ENCODE measurements at regions not wholly inside any gene's neighbourhood (a gene's known extent, or its start where the extent isn't known, plus 50 kb on each side); places are given as distances from the start of the nearest gene placed in this dataset.
A peak's percentile ranks its signal among the peaks of the same experiment; 100 is the strongest.
"Not testable (repeated sequence)": the region's sequence is repeated elsewhere in the genome, so short reads cannot be mapped to it uniquely, and the experiment has no call there.

- Mint-ChIP-seq H3K9me3 (peaks cover 5 to 13% (median 9%) of the 10 kb centered on the region in 3 donors), H3K4me1 (no peaks in the 10 kb centered on the region), H3K36me3 (no peaks in the 10 kb centered on the region), H3K27ac (no peak overlapping the region), H3K4me3 (no peak overlapping the region), H3K27me3 (peaks cover 0 to 3% of the 10 kb centered on the region in 2 donors)
- ChIA-PET POLR2A (no interaction called here), CTCF (no interaction called here)
- H3K9me3 ChIP-seq = no peaks in the 10 kb centered on the region
- no peaks in the 10 kb centered on the region for H3K36me3 ChIP-seq (ENCODE audit: control insufficient read depth in 2 of 2, extremely low read depth in 1 of 2, insufficient read depth in 1 of 2, low read length in 1 of 2)
- H3K27me3 ChIP-seq (replicated peaks in 1 of 2; ENCODE audit: control insufficient read depth in 2 of 2, extremely low read depth in 1 of 2, insufficient read depth in 2 of 2, low read length in 1 of 2) = no peaks in the 10 kb centered on the region
- WGBS (ENCODE audit: insufficient coverage) = 97% methylated on average over 14 of the region's 36 CpGs
- ATAC-seq (replicated peaks in 1 of 4) = no peak
- H3K4me1 ChIP-seq (ENCODE audit: control insufficient read depth in 1 of 2, extremely low read depth in 1 of 2, insufficient read depth in 2 of 2, low read length in 2 of 2) = no peaks in the 10 kb centered on the region
- no peak for DNase-seq
- no peak overlapping the region for H3K27ac ChIP-seq (ENCODE audit: low read length)
- no peak overlapping the region for H3K4me3 ChIP-seq (ENCODE audit: control insufficient read depth in 1 of 2, extremely low read depth in 1 of 2, low read length in 1 of 2)
These were observed 605.4 kb upstream of the SLC35B3 start for GRCh38 chr6:9040718-9041117.

DNA sequence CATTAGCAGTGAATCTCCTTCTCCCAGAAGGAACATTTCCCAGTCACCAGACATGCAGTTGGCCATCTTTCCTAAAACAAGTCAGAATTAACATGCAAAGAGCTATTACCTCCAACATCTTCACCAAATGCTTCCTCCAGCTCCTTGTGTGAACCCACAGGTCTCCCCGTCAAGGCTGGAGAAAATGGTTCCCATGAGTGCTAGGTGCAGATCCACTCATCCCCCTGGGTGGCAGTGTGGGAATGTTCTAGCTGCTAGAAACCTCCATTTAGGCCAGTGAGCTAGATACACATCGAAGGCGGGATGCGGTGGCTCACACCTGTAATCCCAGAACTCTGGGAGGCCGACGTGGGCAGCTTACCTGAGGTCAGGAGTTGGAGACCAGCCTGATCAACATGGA is 603.9 kb upstream of the SLC35B3 start:
- Mint-ChIP-seq H3K4me1 (no peaks in the 10 kb centered on the region), H3K9me3 (peaks cover 5 to 13% (median 9%) of the 10 kb centered on the region in 3 donors)

GRCh38 chr6:9028086-9028485 is 592.7 kb upstream of the SLC35B3 start:
- Mint-ChIP-seq H3K4me3 (no peak overlapping the region), H3K27me3 (peaks cover 0 to 1% of the 10 kb centered on the region in 2 donors), H3K36me3 (no peaks in the 10 kb centered on the region), H3K9me3 (peaks cover under 1 to 3% (median 3%) of the 10 kb centered on the region in 3 donors), H3K4me1 (peaks cover 0 to 7% (median 3%) of the 10 kb centered on the region in 3 donors), H3K27ac (no peak overlapping the region)
- ATAC-seq (replicated peaks in 1 of 4) (no peak), DNase-seq (no peak)
- Histone ChIP-seq H3K4me1 (ENCODE audit: control insufficient read depth in 1 of 2, extremely low read depth in 1 of 2, insufficient read depth in 2 of 2, low read length in 2 of 2) (peaks cover 0 to 3% of the 10 kb centered on the region in 2 experiments), H3K9me3 (no peaks in the 10 kb centered on the region), H3K27ac (ENCODE audit: low read length) (no peak overlapping the region), H3K36me3 (ENCODE audit: control insufficient read depth in 2 of 2, extremely low read depth in 1 of 2, insufficient read depth in 1 of 2, low read length in 1 of 2) (no peaks in the 10 kb centered on the region), H3K4me3 (ENCODE audit: control insufficient read depth in 1 of 2, extremely low read depth in 1 of 2, low read length in 1 of 2) (no peak overlapping the region), H3K27me3 (replicated peaks in 1 of 2; ENCODE audit: control insufficient read depth in 2 of 2, extremely low read depth in 1 of 2, insufficient read depth in 2 of 2, low read length in 1 of 2) (no peaks in the 10 kb centered on the region)
- POLR2A ChIA-PET = no interaction called here
- CTCF ChIA-PET = no interaction called here
- WGBS (ENCODE audit: insufficient coverage) = no CpG with 5 or more reads among the region's 1 CpG

More for the DNA sequence above, 603.9 kb upstream of the SLC35B3 start:
- ATAC-seq (replicated peaks in 1 of 4) (no peak), DNase-seq (no peak)
- Mint-ChIP-seq H3K36me3 (no peaks in the 10 kb centered on the region), H3K4me3 (no peak overlapping the region), H3K27ac (no peak overlapping the region), H3K27me3 (peaks cover 0 to 3% of the 10 kb centered on the region in 2 donors)
- ChIA-PET CTCF (no interaction called here), POLR2A (no interaction called here)
- 100% methylated on average over 3 of the region's 6 CpGs for WGBS (ENCODE audit: insufficient coverage)
- Histone ChIP-seq H3K4me3 (ENCODE audit: control insufficient read depth in 1 of 2, extremely low read depth in 1 of 2, low read length in 1 of 2) (no peak overlapping the region), H3K27me3 (replicated peaks in 1 of 2; ENCODE audit: control insufficient read depth in 2 of 2, extremely low read depth in 1 of 2, insufficient read depth in 2 of 2, low read length in 1 of 2) (no peaks in the 10 kb centered on the region), H3K9me3 (no peaks in the 10 kb centered on the region), H3K4me1 (ENCODE audit: control insufficient read depth in 1 of 2, extremely low read depth in 1 of 2, insufficient read depth in 2 of 2, low read length in 2 of 2) (no peaks in the 10 kb centered on the region), H3K36me3 (ENCODE audit: control insufficient read depth in 2 of 2, extremely low read depth in 1 of 2, insufficient read depth in 1 of 2, low read length in 1 of 2) (no peaks in the 10 kb centered on the region), H3K27ac (ENCODE audit: low read length) (no peak overlapping the region)

DNA sequence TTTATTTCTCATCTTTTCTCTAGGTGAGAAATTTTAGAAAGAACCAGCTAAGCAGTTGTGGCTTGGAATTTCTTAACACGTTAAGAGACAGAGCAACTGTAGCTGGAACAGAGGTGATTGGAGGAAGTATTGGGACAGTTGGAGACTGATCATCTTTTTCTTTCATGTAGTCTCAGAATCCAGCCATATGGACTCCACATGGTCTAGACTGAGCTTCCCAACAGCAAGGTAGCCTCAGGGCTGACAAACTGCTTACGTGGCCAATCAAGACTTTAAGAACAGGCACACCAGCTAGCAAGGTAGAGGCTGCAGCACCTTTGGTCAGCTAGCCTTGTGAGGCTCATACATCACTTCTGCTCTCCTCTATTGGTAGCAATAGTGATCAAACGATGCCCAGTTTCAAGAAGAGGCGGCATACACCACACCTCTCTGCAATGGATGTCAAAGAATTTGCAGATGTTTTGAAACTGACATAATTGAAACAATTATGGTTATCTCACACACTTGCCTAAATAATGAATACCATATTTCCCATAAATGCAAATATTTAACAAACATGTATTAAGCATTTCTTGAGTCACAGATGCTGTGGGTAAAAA is 590.5 kb upstream of the SLC35B3 start:
- peaks cover 0 to 3% of the 10 kb centered on the region in 2 experiments for H3K4me1 ChIP-seq (ENCODE audit: control insufficient read depth in 1 of 2, extremely low read depth in 1 of 2, insufficient read depth in 2 of 2, low read length in 2 of 2)
- no peak overlapping the region for H3K27ac ChIP-seq (ENCODE audit: low read length)
- Mint-ChIP-seq H3K27me3 (peaks cover 0 to 1% of the 10 kb centered on the region in 2 donors), H3K9me3 (peaks cover 0 to 8% (median 3%) of the 10 kb centered on the region in 3 donors), H3K4me1 (peaks cover 0 to 7% (median 3%) of the 10 kb centered on the region in 3 donors), H3K27ac (no peak overlapping the region), H3K4me3 (no peak overlapping the region), H3K36me3 (no peaks in the 10 kb centered on the region)
- POLR2A ChIA-PET = no interaction called here
- WGBS (ENCODE audit: insufficient coverage) = 83% methylated on average over 1 of the region's 4 CpGs
- CTCF ChIA-PET = no interaction called here
- no peaks in the 10 kb centered on the region for H3K36me3 ChIP-seq (ENCODE audit: control insufficient read depth in 2 of 2, extremely low read depth in 1 of 2, insufficient read depth in 1 of 2, low read length in 1 of 2)
- DNase-seq (no peak), ATAC-seq (replicated peaks in 1 of 4) (no peak)
- no peaks in the 10 kb centered on the region for H3K9me3 ChIP-seq
- H3K4me3 ChIP-seq (ENCODE audit: control insufficient read depth in 1 of 2, extremely low read depth in 1 of 2, low read length in 1 of 2) = no peak overlapping the region
- H3K27me3 ChIP-seq (replicated peaks in 1 of 2; ENCODE audit: control insufficient read depth in 2 of 2, extremely low read depth in 1 of 2, insufficient read depth in 2 of 2, low read length in 1 of 2) = no peaks in the 10 kb centered on the region

DNA sequence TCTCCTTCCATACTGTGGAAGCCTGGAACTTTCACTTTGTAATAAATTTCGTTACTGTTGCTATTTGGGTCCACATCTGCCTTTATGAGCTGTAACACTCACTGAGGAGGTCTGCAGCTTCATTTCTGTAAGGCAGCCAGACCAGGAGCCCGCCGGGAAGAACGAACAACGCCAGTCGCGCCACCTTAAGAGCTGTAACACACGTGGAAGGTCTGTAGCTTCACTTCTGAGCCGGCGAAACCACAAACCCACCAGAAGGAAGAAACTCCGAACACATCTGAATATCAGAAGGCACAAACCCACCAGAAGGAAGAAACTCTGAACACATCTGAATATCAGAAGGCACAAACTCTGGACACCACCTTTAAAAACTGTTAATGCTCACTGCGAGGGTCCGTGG is 589.9 kb upstream of the SLC35B3 start:
- Mint-ChIP-seq H3K36me3 (no peaks in the 10 kb centered on the region), H3K9me3 (peaks cover 0 to 8% (median 3%) of the 10 kb centered on the region in 3 donors), H3K4me3 (peak overlapping the region in 2 of 3 donors; percentile 26 to 35), H3K4me1 (peaks cover 0 to 7% (median 3%) of the 10 kb centered on the region in 3 donors), H3K27ac (no peak overlapping the region), H3K27me3 (peaks cover 0 to 1% of the 10 kb centered on the region in 2 donors)
- DNase-seq = no peak
- Histone ChIP-seq H3K27me3 (replicated peaks in 1 of 2; ENCODE audit: control insufficient read depth in 2 of 2, extremely low read depth in 1 of 2, insufficient read depth in 2 of 2, low read length in 1 of 2) (no peaks in the 10 kb centered on the region), H3K27ac (ENCODE audit: low read length) (no peak overlapping the region), H3K36me3 (ENCODE audit: control insufficient read depth in 2 of 2, extremely low read depth in 1 of 2, insufficient read depth in 1 of 2, low read length in 1 of 2) (no peaks in the 10 kb centered on the region), H3K9me3 (no peaks in the 10 kb centered on the region), H3K4me3 (ENCODE audit: control insufficient read depth in 1 of 2, extremely low read depth in 1 of 2, low read length in 1 of 2) (peak overlapping the region in 1 of 2 donors; percentile 75), H3K4me1 (ENCODE audit: control insufficient read depth in 1 of 2, extremely low read depth in 1 of 2, insufficient read depth in 2 of 2, low read length in 2 of 2) (peaks cover 0 to 3% of the 10 kb centered on the region in 2 experiments)
- POLR2A ChIA-PET = no interaction called here
- CTCF ChIA-PET = no interaction called here
- 86% methylated on average over 3 of the region's 13 CpGs for WGBS (ENCODE audit: insufficient coverage)
- no peak for ATAC-seq (replicated peaks in 1 of 4)

GRCh38 chr6:9024246-9024645 is 588.9 kb upstream of the SLC35B3 start:
- H3K4me1 ChIP-seq (ENCODE audit: control insufficient read depth in 1 of 2, extremely low read depth in 1 of 2, insufficient read depth in 2 of 2, low read length in 2 of 2); H3K27me3 ChIP-seq (replicated peaks in 1 of 2; ENCODE audit: control insufficient read depth in 2 of 2, extremely low read depth in 1 of 2, insufficient read depth in 2 of 2, low read length in 1 of 2); POLR2A ChIA-PET; H3K36me3 ChIP-seq (ENCODE audit: control insufficient read depth in 2 of 2, extremely low read depth in 1 of 2, insufficient read depth in 1 of 2, low read length in 1 of 2); CTCF ChIA-PET; H3K9me3 Mint-ChIP-seq; H3K4me3 ChIP-seq (ENCODE audit: control insufficient read depth in 1 of 2, extremely low read depth in 1 of 2, low read length in 1 of 2); H3K27ac ChIP-seq (ENCODE audit: low read length); H3K4me1 Mint-ChIP-seq; H3K27me3 Mint-ChIP-seq; H3K36me3 Mint-ChIP-seq; H3K9me3 ChIP-seq; ATAC-seq (replicated peaks in 1 of 4); H3K27ac Mint-ChIP-seq; H3K4me3 Mint-ChIP-seq; DNase-seq: not testable (repeated sequence)
- 97% methylated on average over 18 of the region's 38 CpGs for WGBS (ENCODE audit: insufficient coverage)

- H3K4me3 ChIP-seq (ENCODE audit: control insufficient read depth in 1 of 2, extremely low read depth in 1 of 2, low read length in 1 of 2) = no peak overlapping the region
- Mint-ChIP-seq H3K9me3 (peaks cover 0 to 5% (median 0%) of the 10 kb centered on the region in 3 donors), H3K27ac (no peak overlapping the region), H3K4me3 (no peak overlapping the region), H3K27me3 (no peaks in the 10 kb centered on the region), H3K4me1 (peaks cover 0 to 1% (median 0%) of the 10 kb centered on the region in 3 donors), H3K36me3 (no peaks in the 10 kb centered on the region)
- ChIA-PET CTCF (no interaction called here), POLR2A (no interaction called here)
- H3K4me1 ChIP-seq (ENCODE audit: control insufficient read depth in 1 of 2, extremely low read depth in 1 of 2, insufficient read depth in 2 of 2, low read length in 2 of 2) = no peaks in the 10 kb centered on the region
- H3K36me3 ChIP-seq (ENCODE audit: control insufficient read depth in 2 of 2, extremely low read depth in 1 of 2, insufficient read depth in 1 of 2, low read length in 1 of 2) = no peaks in the 10 kb centered on the region
- H3K27ac ChIP-seq (ENCODE audit: low read length) = no peak overlapping the region
- H3K9me3 ChIP-seq = no peaks in the 10 kb centered on the region
- H3K27me3 ChIP-seq (replicated peaks in 1 of 2; ENCODE audit: control insufficient read depth in 2 of 2, extremely low read depth in 1 of 2, insufficient read depth in 2 of 2, low read length in 1 of 2) = no peaks in the 10 kb centered on the region
- no CpG with 5 or more reads among the region's 4 CpGs for WGBS (ENCODE audit: insufficient coverage)
- DNase-seq (no peak), ATAC-seq (replicated peaks in 1 of 4) (no peak)
These were observed 584.7 kb upstream of the SLC35B3 start for GRCh38 chr6:9020001-9020400.
